Muscle of leg (tissue), 3 donors: ENCODE measurements at regions not wholly inside any gene's neighbourhood (a gene's known extent, or its start where the extent isn't known, plus 50 kb on each side); places are given as distances from the start of the nearest gene placed in this dataset.

ENCODE experiments used
- DNase-seq: peaks from one replicate; pipeline ENCODE4 v3.0.0; 2013
- H3K27ac ChIP-seq: one replicate; pipeline ENCODE4 v1.5.1; 2013; ENCODE audit warnings: mild to moderate bottlenecking, low read length, control low read depth
- H3K27me3 ChIP-seq: one replicate; pipeline ENCODE4 v1.6.1; 2013; ENCODE audit warnings: low read length; ENCODE audit not compliant: control insufficient read depth, insufficient read depth
- H3K36me3 ChIP-seq: one replicate; pipeline ENCODE4 v1.6.1; 2013; ENCODE audit warnings: low read length; ENCODE audit not compliant: control insufficient read depth, insufficient read depth
- H3K4me1 ChIP-seq: one replicate; pipeline ENCODE4 v1.6.1; 2013; ENCODE audit warnings: low read length; ENCODE audit not compliant: control insufficient read depth, insufficient read depth
- H3K4me3 ChIP-seq: one replicate; pipeline ENCODE4 v1.5.1; 2013; ENCODE audit warnings: low read length, control low read depth
- H3K9me3 ChIP-seq: replicated peaks from 2 replicates; pipeline ENCODE4 v1.6.1; 2013; ENCODE audit warnings: low read depth, low read length; ENCODE audit not compliant: control insufficient read depth
- WGBS: methylation state at CpG from one replicate; pipeline ENCODE4 v1.1.5; 2013; ENCODE audit warnings: missing lambda C conversion rate; ENCODE audit not compliant: insufficient coverage; 5-methylcytosine and 5-hydroxymethylcytosine counted together

- H3K9me3 ChIP-seq = no peaks in the 10 kb centered on the region
- no peak overlapping the region for H3K4me3 ChIP-seq
- H3K36me3 ChIP-seq = no peaks in the 10 kb centered on the region
- H3K27me3 ChIP-seq = no peaks in the 10 kb centered on the region
- no peaks in the 10 kb centered on the region for H3K4me1 ChIP-seq
- WGBS = 20% methylated on average over 1 of the region's 5 CpGs
- peak; percentile 74 for DNase-seq
- no peak overlapping the region for H3K27ac ChIP-seq
Measured at GRCh38 chr7:52897713-52898112, 137.7 kb upstream of the POM121L12 start.

GRCh38 chr7:52897288-52897687 lies 138.1 kb upstream of the POM121L12 start:
- H3K27me3 ChIP-seq = no peaks in the 10 kb centered on the region
- H3K27ac ChIP-seq = no peak overlapping the region
- WGBS = no CpG with 5 or more reads among the region's 5 CpGs
- no peaks in the 10 kb centered on the region for H3K4me1 ChIP-seq
- H3K4me3 ChIP-seq = no peak overlapping the region
- H3K36me3 ChIP-seq = no peaks in the 10 kb centered on the region
- H3K9me3 ChIP-seq = peaks cover 1% of the 10 kb centered on the region
- DNase-seq = no peak

GRCh38 chr7:52877240-52877639 lies 158.2 kb upstream of the POM121L12 start:
- DNase-seq = no peak
- no CpG with 5 or more reads among the region's 2 CpGs for WGBS
- H3K9me3 ChIP-seq = no peaks in the 10 kb centered on the region
- no peak overlapping the region for H3K4me3 ChIP-seq
- no peak overlapping the region for H3K27ac ChIP-seq
- no peaks in the 10 kb centered on the region for H3K36me3 ChIP-seq
- H3K4me1 ChIP-seq = no peaks in the 10 kb centered on the region
- no peaks in the 10 kb centered on the region for H3K27me3 ChIP-seq

GRCh38 chr7:52876402-52876801 lies 159.0 kb upstream of the POM121L12 start:
- 50% methylated on average over 1 of the region's 3 CpGs for WGBS
- peak; percentile 3 for DNase-seq
- Histone ChIP-seq H3K36me3 (no peaks in the 10 kb centered on the region), H3K4me1 (no peaks in the 10 kb centered on the region), H3K27ac (no peak overlapping the region), H3K9me3 (no peaks in the 10 kb centered on the region), H3K4me3 (no peak overlapping the region), H3K27me3 (no peaks in the 10 kb centered on the region)

- WGBS = 29% methylated on average over 1 of the region's 2 CpGs
- no peaks in the 10 kb centered on the region for H3K36me3 ChIP-seq
- no peaks in the 10 kb centered on the region for H3K27me3 ChIP-seq
- no peak overlapping the region for H3K4me3 ChIP-seq
- peaks cover 6% of the 10 kb centered on the region for H3K9me3 ChIP-seq
- no peak overlapping the region for H3K27ac ChIP-seq
- no peak for DNase-seq
- no peaks in the 10 kb centered on the region for H3K4me1 ChIP-seq
Measured at GRCh38 chr7:52863652-52864051, 171.8 kb upstream of the POM121L12 start.

- no peak overlapping the region for H3K27ac ChIP-seq
- no peaks in the 10 kb centered on the region for H3K36me3 ChIP-seq
- H3K9me3 ChIP-seq = peaks cover 6% of the 10 kb centered on the region
- H3K4me3 ChIP-seq = no peak overlapping the region
- no peaks in the 10 kb centered on the region for H3K4me1 ChIP-seq
- no peaks in the 10 kb centered on the region for H3K27me3 ChIP-seq
- 72% methylated on average over 2 of the region's 3 CpGs for WGBS
- no peak for DNase-seq
Measured at GRCh38 chr7:52862321-52862720, 173.1 kb upstream of the POM121L12 start.

- no CpG with 5 or more reads among the region's 1 CpG for WGBS
- peak; percentile 61 for DNase-seq
- Histone ChIP-seq H3K4me3 (no peak overlapping the region), H3K27ac (no peak overlapping the region), H3K9me3 (no peaks in the 10 kb centered on the region), H3K4me1 (no peaks in the 10 kb centered on the region), H3K27me3 (no peaks in the 10 kb centered on the region), H3K36me3 (no peaks in the 10 kb centered on the region)
Measured at GRCh38 chr7:52857367-52857766, 178.1 kb upstream of the POM121L12 start.

- Histone ChIP-seq H3K27me3 (no peaks in the 10 kb centered on the region), H3K27ac (no peak overlapping the region), H3K4me3 (no peak overlapping the region), H3K36me3 (no peaks in the 10 kb centered on the region), H3K4me1 (no peaks in the 10 kb centered on the region), H3K9me3 (no peaks in the 10 kb centered on the region)
- DNase-seq = no peak
- whole genome bisulfite sequencing = no CpG with 5 or more reads among the region's 1 CpG
Measured at GRCh38 chr7:52854681-52855080, 180.8 kb upstream of the POM121L12 start.

GRCh38 chr7:52851547-52851946 lies 183.9 kb upstream of the POM121L12 start:
- Histone ChIP-seq H3K36me3 (no peaks in the 10 kb centered on the region), H3K4me1 (no peaks in the 10 kb centered on the region), H3K4me3 (no peak overlapping the region), H3K27ac (no peak overlapping the region), H3K27me3 (no peaks in the 10 kb centered on the region), H3K9me3 (no peaks in the 10 kb centered on the region)
- DNase-seq = no peak
- no CpG with 5 or more reads among the region's 2 CpGs for WGBS

GRCh38 chr7:52843436-52843835 lies 192.0 kb upstream of the POM121L12 start:
- Histone ChIP-seq H3K4me1 (no peaks in the 10 kb centered on the region), H3K27me3 (no peaks in the 10 kb centered on the region), H3K4me3 (no peak overlapping the region), H3K9me3 (no peaks in the 10 kb centered on the region), H3K27ac (no peak overlapping the region), H3K36me3 (no peaks in the 10 kb centered on the region)
- WGBS = no CpG with 5 or more reads among the region's 1 CpG
- DNase-seq = no peak

- H3K4me1 ChIP-seq = no peaks in the 10 kb centered on the region
- H3K9me3 ChIP-seq = no peaks in the 10 kb centered on the region
- DNase-seq = no peak
- no peak overlapping the region for H3K4me3 ChIP-seq
- WGBS = 45% methylated on average over 4 of the region's 4 CpGs
- no peak overlapping the region for H3K27ac ChIP-seq
- no peaks in the 10 kb centered on the region for H3K36me3 ChIP-seq
- H3K27me3 ChIP-seq = no peaks in the 10 kb centered on the region
Measured at GRCh38 chr7:52842202-52842900, 193.1 kb upstream of the POM121L12 start.
